GM21723 (cell line): ENCODE measurements at regions not wholly inside any gene's neighbourhood (a gene's known extent, or its start where the extent isn't known, plus 50 kb on each side); places are given as distances from the start of the nearest gene placed in this dataset.

Source experiments
- ATAC-seq: cut with Tn5 transposase; IDR thresholded peaks from one replicate; pipeline ENCODE4 v1.9.1; 2021; ENCODE audit warnings: mild to moderate bottlenecking, moderate library complexity; ENCODE audit not compliant: unreplicated experiment

DNA sequence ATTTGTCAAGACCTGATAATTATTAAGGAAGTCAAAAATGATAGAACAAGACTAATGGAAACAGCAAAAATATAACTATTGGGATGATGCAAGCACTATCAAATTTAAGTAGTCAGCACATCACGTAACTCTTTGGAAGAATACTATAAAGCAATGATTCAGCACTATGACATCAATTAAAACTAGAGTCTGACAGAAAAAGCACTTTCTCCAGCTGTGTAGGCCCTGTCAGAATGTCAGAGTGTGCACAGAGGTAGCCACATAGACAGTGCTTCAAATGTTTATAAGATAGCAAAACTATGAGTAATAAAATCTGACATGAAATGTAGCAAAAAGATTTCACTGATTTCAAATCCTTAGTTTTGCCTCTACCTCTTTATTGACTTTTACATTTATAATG is 1226.6 kb upstream of the ADGRL3 start:
- no peak for ATAC-seq

DNA sequence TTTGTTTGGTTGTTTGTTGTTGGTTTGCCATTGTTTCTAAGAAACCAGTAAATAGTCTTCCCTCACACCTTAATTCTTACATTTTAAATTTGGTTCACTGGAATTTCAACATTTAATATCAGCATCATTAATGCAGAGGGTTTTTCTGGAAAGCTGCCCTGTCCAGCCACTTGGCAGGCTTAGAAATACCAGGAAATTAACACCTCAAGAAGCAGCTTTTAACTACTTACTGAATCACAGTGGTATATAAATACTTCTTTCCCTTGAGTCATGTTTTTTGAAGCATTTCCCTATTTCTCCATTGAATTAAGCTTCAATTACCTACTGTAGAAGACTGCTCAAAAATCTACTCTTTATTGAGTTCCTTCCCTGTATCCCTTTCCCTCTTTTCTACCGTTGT is 1221.1 kb upstream of the ADGRL3 start:
- ATAC-seq, result no peak

DNA sequence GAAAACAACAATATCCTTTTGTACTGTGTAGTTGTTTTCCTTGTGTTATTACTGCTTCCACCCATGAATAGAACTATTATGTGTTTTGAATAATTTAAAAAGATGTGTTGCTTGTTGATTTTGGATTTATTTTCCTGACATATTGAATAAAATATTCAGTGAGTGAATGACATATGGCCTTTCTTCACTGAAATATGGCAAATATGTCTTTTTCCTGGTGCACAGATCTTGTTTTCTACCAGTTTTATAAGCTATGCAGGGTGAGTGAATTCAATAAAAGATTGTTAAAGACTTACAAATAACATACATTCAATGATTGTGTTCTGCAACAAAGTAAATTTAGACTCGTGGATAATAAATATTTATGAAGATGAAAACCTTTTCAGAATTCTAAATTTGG is 1216.3 kb upstream of the ADGRL3 start:
- ATAC-seq, result no peak

DNA sequence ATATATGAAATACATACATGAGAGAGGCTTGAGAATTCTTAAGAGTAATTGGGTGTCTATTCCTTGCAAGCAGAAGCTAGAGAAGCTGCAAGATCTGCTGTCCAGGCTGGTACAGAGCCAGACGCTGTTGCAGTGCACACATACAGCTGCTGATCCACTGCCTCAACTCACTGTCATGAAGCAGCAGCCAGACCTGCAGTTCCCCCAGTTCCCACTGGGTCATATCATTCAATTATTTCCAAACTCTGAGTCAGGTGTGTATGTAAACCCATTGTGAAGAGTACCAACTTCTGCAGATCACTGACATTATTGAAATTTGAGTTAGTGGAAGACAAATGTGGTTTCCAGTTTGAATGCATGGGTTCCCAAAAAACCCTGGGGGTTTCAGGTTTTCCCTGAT is 1212.8 kb upstream of the ADGRL3 start:
- no peak for ATAC-seq

DNA sequence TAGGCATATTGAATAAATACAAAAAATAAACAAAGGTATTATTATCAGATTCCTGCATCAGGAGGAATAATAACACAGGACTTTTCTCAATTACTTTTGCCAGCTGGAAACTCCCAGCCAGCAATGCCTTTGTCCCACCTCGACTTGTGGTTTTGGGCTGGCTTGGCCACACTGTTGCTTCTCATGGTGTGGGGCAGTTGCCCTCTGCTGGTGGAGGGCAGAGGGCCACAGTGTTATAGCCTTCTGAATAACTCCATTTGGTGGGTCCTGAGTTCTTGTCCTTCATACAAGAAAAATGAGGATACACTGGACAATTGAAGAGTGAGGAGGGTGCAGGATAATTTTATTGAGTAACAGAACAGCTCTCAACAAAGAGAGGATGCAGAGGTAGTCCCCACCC is 1206.0 kb upstream of the ADGRL3 start:
- no peak for ATAC-seq

DNA sequence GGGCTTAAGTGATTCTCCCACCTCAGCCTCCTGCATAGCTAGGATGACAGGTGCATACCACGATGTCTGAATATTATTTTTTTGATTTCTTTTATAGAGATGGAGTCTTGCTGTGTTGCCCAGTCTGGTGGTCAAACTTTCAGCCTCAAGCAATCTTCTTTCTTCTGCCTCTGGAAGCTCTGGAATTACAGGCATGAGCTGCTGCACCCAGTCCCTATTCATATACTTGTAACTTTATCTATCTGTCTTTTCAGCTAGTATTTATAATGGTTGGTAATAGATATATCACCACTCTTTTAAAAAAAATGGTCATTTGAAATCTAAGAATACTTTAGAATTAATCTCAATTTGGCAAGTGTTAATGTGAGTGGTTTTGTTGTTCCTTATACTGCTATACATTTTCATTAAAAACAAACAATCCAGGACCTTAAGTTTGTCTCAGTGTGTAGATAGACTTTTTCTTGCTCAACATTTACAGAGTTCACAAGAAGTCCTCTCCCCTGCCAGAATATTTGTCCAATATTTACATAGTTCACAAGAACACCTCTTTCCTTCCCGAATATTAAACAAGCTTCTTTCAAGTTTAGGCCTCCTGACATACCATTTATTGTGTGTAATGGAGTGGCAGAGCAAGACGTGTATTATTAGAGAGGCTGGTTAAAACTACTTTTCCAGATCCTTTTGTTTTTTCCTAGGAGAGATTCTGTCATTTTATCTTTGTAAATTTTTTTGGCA is 1197.4 kb upstream of the ADGRL3 start:
- no peak for ATAC-seq

DNA sequence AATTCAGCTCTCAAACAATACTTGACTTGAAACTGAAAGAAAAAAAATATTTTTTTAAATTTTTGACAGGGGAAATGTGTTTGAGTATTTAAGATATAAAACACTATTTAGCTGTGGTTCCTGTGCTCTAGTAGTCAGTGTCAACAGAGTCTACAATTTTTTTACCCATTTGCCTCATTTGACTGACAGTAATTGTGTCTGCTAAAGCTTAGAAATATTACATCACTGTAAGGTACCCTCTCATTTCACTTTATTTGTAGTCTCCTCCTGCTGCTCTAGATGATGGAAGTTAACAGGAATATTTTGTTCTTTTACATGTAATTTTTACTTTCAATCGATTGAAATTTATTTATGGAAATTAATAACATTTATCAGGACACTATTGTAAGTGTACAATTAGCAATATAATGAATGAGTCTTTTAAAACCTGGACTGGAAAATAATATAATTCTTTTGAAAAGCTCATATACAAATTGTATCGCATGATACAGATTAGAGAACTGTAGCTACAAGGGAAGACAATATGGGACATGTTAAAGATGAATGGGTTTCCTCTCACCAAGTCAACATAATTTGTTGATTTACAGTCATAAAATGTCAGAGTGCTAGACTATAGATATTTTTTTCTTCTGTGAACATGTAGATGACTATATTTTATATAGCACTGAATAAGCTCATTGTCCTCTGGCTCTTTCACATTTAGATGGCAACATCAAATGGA is 1186.5 kb upstream of the ADGRL3 start:
- no peak for ATAC-seq

DNA sequence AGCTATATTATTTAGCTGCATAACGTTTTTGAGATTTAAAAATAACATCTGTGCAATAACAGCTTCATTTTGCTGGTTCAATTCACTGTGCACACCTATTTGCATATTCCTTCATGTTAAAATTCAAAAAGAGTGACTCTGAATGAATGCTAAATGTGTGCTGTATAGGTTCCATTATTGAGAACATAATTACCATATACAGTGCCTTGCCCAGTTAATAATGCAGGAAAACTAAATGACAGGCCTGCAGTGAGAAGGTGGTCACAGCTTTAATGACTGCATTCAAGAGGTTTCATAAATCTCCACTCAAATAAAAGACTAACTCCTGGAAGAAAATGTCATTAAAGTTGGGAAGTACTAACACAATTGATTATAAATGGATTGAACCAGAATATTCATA is 1183.2 kb upstream of the ADGRL3 start:
- no peak for ATAC-seq

DNA sequence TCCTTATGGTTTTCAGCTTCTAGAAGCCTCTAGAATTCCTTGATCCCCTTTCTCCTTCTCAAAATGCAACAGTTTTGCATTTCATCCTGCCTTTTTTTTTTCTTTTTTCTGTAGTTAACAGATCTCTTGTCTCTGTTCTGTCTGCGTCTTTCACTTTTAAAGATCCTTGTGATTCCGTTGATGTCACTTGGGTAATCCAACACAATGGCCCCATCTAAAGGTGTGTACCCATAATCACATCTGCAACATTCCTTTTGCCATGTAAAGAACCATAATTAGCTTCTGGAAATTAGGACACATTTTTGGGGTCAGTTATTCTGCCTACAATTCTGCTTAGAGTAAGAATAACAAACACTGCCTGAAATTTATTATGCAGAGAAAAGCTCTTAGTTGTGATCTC is 1180.9 kb upstream of the ADGRL3 start:
- ATAC-seq, result no peak

DNA sequence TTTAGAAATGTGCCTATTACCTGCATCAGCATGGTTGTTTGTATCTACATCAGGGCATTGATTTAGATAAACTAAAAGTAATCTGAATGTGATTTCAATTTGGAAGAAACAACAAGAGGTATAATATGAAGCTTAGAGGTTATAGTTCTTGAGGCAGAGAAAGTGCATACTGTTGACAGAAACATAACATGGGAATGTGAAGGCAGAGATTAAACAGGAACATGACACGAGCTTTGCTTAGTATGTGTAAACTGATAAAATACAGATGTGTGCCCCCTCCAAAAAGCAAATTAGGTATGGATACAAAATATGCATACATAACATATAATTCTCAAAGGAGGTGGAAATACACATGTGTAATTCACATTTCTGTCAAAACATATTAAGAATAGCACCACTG is 1180.2 kb upstream of the ADGRL3 start:
- ATAC-seq, result no peak

DNA sequence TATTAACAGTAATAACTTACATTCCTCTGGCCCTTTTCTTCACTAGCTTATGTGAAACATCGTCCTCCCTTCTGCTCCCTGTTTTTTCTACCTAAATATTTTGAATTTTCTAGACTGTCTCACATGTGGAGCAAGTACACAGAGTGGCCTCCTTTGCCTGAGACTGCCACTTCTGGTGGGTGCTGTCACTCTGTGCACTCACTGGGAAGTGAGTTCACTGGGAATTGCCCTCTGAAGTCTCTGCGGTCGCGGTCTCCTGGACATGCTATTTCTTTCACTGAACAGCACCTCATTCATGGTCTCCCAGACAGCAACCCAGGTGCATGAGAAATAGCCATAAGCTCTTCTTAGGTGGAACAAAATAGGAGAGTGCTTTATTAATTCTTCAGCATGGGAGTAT is 1179.7 kb upstream of the ADGRL3 start:
- ATAC-seq, result no peak

DNA sequence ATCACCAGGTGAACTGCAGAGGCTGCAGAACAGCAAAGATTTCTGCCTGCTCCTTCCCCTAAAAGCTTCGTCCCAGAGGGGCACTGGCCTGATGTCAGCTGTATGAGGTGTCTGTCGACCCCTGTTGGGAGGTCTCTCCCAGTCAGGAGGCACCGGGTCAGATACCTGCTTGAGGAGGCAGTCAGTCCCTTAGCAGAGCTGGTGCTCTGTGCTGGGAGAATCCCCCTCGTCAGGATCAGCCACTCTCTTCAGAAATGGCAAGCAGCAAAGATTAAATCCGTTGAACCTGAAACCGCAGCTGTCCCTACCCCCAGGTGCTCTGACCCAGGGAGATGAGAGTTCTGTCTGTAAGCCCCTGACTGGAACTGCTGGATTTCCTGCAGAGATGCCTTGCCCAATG is 1166.3 kb upstream of the ADGRL3 start:
- no peak for ATAC-seq

DNA sequence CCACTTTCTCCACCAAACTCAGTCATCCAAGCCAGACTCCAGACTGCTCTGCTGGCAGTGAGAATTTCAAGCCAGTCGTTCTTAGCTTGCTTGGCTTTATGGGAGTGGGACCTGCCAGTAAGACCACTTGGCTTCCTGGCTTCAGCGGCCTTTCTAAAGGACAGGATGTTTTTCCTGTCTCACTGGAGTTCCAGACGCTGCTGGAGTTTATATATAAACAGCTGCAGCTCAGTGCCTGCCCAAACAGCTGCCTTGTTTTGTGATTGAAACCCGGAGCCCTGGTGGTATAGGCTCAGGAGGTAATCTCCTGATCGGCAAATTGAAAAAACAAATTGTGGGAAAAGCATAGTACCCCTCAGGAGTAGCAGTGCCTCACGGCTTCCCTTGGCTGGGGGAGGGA is 1165.8 kb upstream of the ADGRL3 start:
- no peak for ATAC-seq

DNA sequence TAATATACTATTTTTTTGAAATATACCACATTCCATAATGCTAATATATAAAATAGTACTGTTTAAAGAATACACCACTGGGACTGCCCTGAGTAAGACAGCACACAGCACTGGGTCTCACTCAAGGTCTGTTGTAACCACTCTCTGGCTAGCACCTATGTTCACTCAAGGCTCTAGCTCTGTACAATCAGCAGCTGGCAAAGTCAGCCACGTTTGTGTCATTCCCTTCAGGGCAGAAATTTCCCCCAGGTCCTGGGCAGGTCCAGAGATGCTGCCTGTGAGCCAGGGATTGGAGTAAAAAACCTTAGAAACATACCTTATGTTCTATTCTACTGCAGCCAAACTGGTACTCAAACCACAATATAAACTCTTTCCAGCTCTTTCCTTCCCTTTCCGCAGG is 1160.2 kb upstream of the ADGRL3 start:
- no peak for ATAC-seq

DNA sequence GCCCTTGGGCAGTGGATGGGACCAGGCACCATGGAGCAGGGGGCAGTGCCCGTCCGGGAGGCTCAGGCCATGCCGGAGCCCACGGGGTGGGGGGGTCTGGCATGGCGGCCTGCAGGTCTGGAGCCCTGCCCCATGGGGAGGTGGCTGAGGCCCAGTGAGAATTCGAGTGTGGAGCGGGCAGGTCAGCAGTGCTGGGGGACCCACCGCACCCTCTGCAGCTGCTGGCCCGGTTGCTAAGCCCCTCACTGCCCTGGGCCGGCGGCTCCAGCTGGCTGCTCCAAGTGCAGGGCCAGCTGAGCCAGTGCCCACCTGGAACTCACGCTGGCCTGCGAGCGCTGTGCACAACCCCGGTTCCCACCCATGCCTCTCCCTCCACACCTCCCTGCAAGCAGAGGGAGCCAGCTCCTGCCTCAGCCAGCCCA is 1157.9 kb upstream of the ADGRL3 start:
- ATAC-seq, result no peak

DNA sequence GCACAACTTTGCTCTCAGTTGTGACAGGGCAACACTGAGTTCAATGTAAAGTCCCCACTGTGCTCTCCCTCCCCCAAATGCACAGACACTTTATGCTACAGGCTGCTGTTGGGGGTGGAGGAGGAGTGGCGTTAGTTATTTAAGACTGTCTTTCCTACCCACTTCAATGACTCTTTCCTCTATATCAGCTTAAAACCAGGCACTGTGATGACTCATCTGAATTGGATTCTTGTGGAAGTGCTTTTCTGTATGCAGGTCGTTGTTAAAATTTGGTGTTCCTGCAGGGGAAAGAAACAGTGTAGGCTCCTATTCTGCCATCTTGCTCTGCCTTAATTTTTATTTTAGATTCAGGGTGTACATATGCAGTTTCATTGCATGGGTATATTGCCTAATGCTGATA is 1157.2 kb upstream of the ADGRL3 start:
- ATAC-seq, result no peak

DNA sequence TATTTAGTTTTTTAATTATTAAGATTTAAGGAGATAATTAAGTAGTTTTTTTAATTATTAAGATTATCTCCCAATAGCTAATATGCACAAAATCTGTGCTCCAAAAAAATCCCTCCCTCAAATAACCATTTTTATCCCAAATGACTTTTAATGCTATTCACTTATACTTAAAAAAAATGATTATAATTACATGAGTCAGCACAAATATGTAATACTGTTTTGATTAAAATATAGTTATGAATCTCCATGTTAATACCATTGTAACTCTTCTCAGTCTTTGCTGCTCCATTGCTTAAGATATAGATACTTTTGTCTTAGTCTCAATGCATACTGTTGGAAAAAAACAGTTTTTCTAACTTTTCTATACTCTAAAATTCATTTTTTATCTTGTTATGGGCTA is 1121.1 kb upstream of the ADGRL3 start:
- ATAC-seq, result no peak

DNA sequence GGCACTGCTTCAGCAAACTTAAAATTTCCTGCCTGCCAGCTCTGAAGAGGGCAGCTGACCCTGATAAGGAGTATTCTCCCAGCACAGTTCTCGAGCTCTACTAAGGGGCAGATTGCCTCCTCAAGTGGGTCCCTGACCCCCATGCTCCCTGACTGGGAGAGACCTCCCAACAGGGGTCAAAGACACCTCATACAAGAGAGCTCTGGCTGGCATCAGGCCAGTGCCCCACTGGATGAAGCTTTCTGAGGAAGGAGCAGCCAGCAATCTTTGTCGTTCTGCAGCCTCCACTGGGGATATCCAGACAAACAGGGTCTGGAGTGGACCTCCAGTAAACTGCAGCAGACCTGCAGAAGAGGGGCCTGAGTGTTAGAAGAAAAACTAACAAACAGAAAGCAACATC is 1118.3 kb upstream of the ADGRL3 start:
- ATAC-seq, result no peak

DNA sequence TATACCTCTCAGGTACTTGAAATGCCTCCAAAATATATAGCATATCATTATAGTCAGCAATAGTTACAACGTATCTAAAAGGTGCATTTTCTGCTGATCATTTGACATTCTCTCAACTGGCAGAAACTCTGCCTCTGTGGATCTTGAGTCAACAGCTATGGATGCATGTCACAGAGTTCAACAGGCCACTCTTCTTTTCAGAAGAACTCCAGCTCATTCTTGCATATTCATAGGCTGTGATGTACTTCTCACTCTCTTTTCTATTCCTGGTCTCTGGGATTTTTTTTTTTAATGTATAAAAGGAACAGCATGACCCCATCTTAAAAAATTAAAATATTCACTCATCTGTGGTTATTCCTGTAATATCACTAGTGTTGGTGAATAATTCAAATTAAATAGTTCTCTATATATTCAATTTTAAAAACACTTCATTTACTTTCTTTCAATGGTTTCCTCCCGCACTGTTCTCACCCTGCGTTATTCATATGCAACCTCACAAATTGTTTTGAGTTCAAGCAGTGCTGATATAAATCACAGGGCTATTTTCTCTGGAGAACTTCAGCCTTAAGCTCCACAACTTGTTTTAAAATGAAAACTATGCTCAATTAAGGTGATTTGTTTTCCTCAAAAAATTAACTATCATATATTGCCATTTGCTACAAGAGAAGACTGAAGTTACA is 1111.2 kb upstream of the ADGRL3 start:
- no peak for ATAC-seq

DNA sequence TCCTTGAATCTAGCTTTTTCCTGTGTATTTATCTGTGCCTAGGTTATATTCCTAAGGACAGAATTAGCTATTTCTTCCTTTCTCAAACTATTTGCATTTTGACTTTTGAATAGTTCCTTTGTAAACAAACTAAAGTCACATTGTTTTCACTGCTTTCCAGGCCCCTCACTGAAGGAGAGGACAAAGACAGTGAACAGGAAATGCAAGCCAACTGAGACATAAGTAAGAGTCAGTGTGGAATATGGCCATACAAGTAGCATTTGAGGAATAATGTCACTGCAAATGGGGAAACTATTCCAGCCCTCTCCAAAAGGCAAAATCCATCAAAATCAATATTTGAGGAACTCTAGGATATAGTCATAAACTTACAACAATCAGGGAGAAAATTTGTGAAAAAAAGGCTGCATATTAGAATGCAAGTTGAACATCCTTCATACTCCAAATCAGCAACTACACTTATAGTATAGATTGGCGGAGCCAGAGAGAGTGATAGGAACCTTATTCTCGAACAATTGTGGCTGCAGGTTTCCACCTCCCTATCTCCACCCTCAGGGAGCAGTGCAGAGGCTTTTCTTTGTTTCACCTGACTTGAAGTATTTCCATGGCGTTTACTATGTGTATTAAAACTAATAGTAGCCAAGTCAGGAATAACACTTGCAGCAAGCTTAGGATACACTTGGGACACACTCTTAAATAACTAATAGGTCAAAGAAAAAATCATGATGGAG is 1110.4 kb upstream of the ADGRL3 start:
- ATAC-seq, result no peak

DNA sequence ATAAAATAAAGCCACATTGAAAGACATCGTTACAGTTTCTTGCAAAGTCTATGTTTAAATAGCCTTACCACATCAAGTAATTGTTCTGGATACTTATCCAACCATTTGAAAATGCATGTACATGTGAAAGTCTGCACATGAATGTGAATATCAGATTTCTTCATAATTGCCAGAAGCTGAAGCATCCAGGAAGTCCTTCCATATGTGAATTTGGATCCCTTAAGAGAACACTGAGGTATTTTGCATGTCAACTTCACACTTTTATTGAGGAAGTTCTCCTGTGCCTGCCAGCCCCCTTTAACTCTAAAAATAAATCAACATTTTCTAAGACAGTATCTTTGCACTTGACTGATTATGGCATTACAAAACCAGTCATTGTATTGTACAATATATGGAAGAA is 1103.5 kb upstream of the ADGRL3 start:
- ATAC-seq, result no peak

DNA sequence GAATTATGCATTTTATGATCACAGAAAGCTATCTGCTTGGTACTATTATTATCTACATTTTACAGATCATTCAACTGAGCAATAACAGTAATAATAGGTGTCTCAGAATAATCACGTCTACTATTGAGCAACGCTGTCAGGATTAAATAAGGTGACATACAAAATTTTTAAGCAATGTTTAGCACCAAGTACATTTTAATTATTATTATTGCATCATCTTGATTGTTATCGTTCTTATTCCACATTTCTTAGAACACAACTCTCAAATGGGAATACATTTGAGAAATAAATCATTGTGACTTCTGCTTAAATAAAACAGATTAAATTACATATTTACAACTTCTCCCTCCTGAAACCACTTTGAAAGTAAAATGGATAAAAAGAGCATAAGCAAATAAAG is 1083.5 kb upstream of the ADGRL3 start:
- no peak for ATAC-seq
